Common myeloid progenitor, CD34-positive (primary cell): ENCODE measurements at regions not wholly inside any gene's neighbourhood (a gene's known extent, or its start where the extent isn't known, plus 50 kb on each side); places are given as distances from the start of the nearest gene placed in this dataset.

Experiments used
- CTCF ChIA-PET: fragments of 350-600 bp; sonication (Branson Sonifier 250); formaldehyde crosslinking; loops from one replicate; lab custom pipeline; 2021; ENCODE audit warnings: antibody characterized with exemption; lab: Charles Lee
- POLR2A ChIA-PET: fragments of 350-600 bp; sonication (Branson Sonifier 250); formaldehyde crosslinking; loops from one replicate; lab custom pipeline; 2021; ENCODE audit warnings: antibody characterized with exemption; lab: Charles Lee
- DNase-seq, 3 donors: peaks; one replicate each; pipeline versions ENCODE4 v3.0.0 to v3.0.0-alpha.2; 2013
- H3K27ac ChIP-seq, 2 experiments: 1 replicate in 1 of 2; 2 replicates in 1 of 2; pipeline ENCODE4 v1.7.0; 2013; ENCODE audit warnings: inconsistent platforms in 2 of 2, low read length in 2 of 2, mild to moderate bottlenecking in 2 of 2, low read depth in 1 of 2, moderate library complexity in 1 of 2; ENCODE audit not compliant: severe bottlenecking in 2 of 2, insufficient read depth in 1 of 2, poor library complexity in 1 of 2
- H3K27me3 ChIP-seq, 5 experiments: replicated peaks in 2 of 5; 1 replicate in 3 of 5; 2 replicates in 2 of 5; pipeline versions ENCODE4 v1.6.1 to v1.7.0; 2013; ENCODE audit warnings: low read length in 4 of 5, mild to moderate bottlenecking in 2 of 5, moderate library complexity in 2 of 5, inconsistent platforms in 1 of 5; ENCODE audit not compliant: insufficient read depth in 5 of 5, control insufficient read depth in 4 of 5
- H3K36me3 ChIP-seq, 4 experiments: 1 replicate in 2 of 4; 2 replicates in 2 of 4; pipeline versions ENCODE4 v1.6.1 to v1.7.0; 2013; ENCODE audit warnings: low read length in 3 of 4, control low read depth in 1 of 4, mild to moderate bottlenecking in 1 of 4; ENCODE audit not compliant: control insufficient read depth in 4 of 4, insufficient read depth in 4 of 4
- H3K4me1 ChIP-seq, 4 experiments: 1 replicate in 3 of 4; 2 replicates in 1 of 4; pipeline versions ENCODE4 v1.6.1 to v1.7.1; 2013; ENCODE audit warnings: low read length in 3 of 4, mild to moderate bottlenecking in 3 of 4, control low read depth in 1 of 4, inconsistent platforms in 1 of 4, moderate library complexity in 1 of 4; ENCODE audit not compliant: control insufficient read depth in 4 of 4, insufficient read depth in 4 of 4; ENCODE audit errors: control extremely low read depth in 1 of 4
- H3K4me3 ChIP-seq, 7 experiments: 1 replicate in 4 of 7; 2 replicates in 3 of 7; pipeline versions ENCODE4 v1.5.1 to v1.7.0; 2013; ENCODE audit warnings: mild to moderate bottlenecking in 7 of 7, low read length in 6 of 7, moderate library complexity in 6 of 7, inconsistent platforms in 2 of 7, low read depth in 2 of 7, control low read depth in 1 of 7; ENCODE audit not compliant: insufficient read depth in 4 of 7, control insufficient read depth in 1 of 7; ENCODE audit errors: extremely low read depth in 1 of 7
- H3K9me3 ChIP-seq, 5 experiments: 1 replicate in 4 of 5; 2 replicates in 1 of 5; pipeline versions ENCODE4 v1.6.1 to v1.7.1; 2013; ENCODE audit warnings: low read length in 4 of 5, mild to moderate bottlenecking in 2 of 5, inconsistent platforms in 1 of 5, low read depth in 1 of 5, moderate library complexity in 1 of 5; ENCODE audit not compliant: control insufficient read depth in 4 of 5, insufficient read depth in 2 of 5; ENCODE audit errors: control extremely low read depth in 1 of 5
- WGBS: methylation state at CpG from one replicate; pipeline ENCODE4 v1.1.5; 2013; ENCODE audit not compliant: insufficient coverage; 5-methylcytosine and 5-hydroxymethylcytosine counted together

DNA sequence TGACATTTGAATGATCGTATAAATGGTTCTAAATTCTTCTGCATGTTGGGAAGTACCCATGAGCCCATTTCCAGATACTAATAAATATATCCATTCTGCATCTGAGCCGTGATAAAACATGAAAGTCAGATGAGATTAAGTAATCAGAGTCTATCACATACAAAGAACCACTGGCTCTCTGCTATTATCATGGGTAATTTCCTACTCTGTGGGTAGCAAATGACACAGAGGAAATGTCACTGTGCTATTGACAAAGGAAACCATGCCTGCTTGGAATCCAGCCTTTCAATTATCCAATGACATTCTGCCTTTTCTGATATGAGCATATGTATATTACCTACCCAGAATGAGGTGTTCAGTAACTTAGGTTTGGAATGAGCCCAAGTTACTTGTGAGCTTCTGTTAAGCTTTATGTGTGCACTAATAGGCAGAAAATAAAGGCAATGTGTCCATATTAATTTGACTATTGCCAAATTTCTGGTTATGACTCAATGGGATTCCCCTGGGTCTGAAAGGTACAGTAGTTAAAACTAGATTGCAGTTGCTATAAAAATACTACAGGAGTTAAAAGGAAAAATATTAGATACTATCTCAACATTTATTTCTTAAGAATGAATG lies 238.7 kb upstream of the KCNIP4 start:
- no peaks in the 10 kb centered on the region for H3K9me3 ChIP-seq
- no peak for DNase-seq
- WGBS = no CpG with 5 or more reads among the region's 2 CpGs
- CTCF ChIA-PET = interaction anchor here (0.6 kb wide), 1 partner anchor 10 kb away, joined by 3 read pairs; no protein-coding TSS in a partner anchor
- no peak overlapping the region for H3K4me3 ChIP-seq
- POLR2A ChIA-PET = no interaction called here
- no peaks in the 10 kb centered on the region for H3K27me3 ChIP-seq
- H3K4me1 ChIP-seq = no peaks in the 10 kb centered on the region
- no peaks in the 10 kb centered on the region for H3K36me3 ChIP-seq
- no peak overlapping the region for H3K27ac ChIP-seq

DNA sequence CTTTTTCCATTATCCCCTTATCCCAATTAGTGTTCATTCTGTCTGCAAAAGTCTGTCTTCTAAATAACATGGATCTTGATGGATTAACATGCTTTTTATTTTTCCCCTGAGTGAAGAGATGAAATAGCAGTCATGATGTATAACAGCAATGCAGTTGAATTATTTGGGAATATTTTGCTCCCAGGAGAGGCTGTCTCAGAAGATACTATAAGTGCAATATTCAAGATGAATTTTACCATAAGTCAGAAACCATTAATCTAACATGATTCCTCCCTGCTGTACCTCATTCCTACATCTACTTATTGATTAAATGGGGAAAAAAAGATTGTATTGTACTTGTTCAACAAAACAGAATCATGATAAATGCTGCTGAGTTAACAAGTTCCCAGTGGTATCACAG lies 233.2 kb upstream of the KCNIP4 start:
- CTCF ChIA-PET = no interaction called here
- Histone ChIP-seq H3K9me3 (no peaks in the 10 kb centered on the region), H3K4me1 (no peaks in the 10 kb centered on the region), H3K27ac (no peak overlapping the region), H3K36me3 (no peaks in the 10 kb centered on the region), H3K4me3 (no peak overlapping the region), H3K27me3 (no peaks in the 10 kb centered on the region)
- no peak for DNase-seq
- POLR2A ChIA-PET = no interaction called here

DNA sequence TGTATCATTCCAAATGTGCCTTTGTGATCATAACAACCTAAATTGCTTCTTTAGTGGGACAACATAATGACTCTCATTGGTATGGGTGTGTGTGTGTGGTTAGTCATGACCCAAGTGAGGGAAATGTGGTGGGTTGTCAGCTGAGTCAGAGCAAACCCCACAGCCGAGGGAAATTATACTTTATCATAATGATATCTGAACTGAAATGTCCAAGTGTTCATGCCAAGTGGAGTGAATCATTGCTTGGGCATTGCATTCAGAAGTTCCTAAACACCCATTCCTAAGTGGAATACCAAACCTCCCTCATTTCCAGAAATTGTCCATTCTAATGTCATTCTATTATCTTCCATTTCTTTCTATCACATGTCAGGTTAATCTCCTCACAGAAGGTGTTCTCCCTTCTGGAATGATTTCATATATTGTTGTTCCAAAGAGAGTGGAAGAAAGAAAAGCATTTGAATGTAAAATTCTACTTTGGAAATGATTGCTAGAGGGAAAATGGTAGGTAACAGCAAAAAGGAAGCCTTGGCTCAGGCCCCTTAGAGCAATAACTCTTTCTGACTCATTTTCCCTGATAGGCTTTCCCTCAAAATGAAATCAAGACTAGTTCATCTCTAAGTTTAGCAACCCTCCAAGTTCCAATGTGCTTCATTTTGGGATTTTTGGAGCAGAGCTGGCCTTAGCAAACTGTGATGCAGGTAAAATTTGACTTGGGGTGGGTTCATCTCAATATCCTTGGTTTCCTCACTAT lies 230.7 kb upstream of the KCNIP4 start:
- Histone ChIP-seq H3K4me1 (no peaks in the 10 kb centered on the region), H3K9me3 (peaks cover 0 to 2% (median 0%) of the 10 kb centered on the region in 5 experiments), H3K27me3 (no peaks in the 10 kb centered on the region), H3K27ac (no peak overlapping the region), H3K4me3 (no peak overlapping the region), H3K36me3 (no peaks in the 10 kb centered on the region)
- POLR2A ChIA-PET = no interaction called here
- DNase-seq = no peak
- CTCF ChIA-PET = no interaction called here
- no CpG with 5 or more reads among the region's 1 CpG for WGBS

GRCh38 chr4:22174640-22175039 lies 226.1 kb upstream of the KCNIP4 start:
- Histone ChIP-seq H3K9me3 (peaks cover 0 to 2% (median 0%) of the 10 kb centered on the region in 5 experiments), H3K36me3 (no peaks in the 10 kb centered on the region), H3K27me3 (no peaks in the 10 kb centered on the region), H3K4me3 (no peak overlapping the region), H3K27ac (no peak overlapping the region), H3K4me1 (no peaks in the 10 kb centered on the region)
- WGBS = no CpG with 5 or more reads among the region's 1 CpG
- ChIA-PET POLR2A (no interaction called here), CTCF (no interaction called here)
- no peak for DNase-seq

DNA sequence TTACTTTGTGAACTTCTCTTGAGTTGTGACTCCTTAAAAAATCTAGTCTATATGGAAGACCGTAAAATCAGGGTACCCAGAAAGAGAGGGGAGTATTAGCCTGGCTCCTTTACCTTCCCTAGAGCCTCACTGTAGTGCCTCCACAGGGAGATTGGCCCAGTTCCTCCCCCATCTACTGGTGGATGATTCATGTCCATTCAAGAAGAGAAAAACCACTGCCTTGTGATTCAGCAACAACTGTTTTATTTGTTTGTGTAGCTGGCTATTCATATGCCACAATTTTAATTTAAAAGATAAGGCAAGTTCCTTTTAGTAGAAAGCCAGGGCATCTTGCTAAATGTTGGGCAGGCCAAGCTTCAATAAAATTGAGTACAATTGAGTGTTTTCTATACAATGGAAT lies 221.8 kb upstream of the KCNIP4 start:
- Histone ChIP-seq H3K4me1 (no peaks in the 10 kb centered on the region), H3K9me3 (no peaks in the 10 kb centered on the region), H3K27me3 (no peaks in the 10 kb centered on the region), H3K36me3 (no peaks in the 10 kb centered on the region), H3K4me3 (no peak overlapping the region), H3K27ac (no peak overlapping the region)
- WGBS = no CpG with 5 or more reads among the region's 1 CpG
- POLR2A ChIA-PET = no interaction called here
- CTCF ChIA-PET = no interaction called here
- no peak for DNase-seq

GRCh38 chr4:22167201-22167600 lies 218.6 kb upstream of the KCNIP4 start:
- Histone ChIP-seq H3K27ac (no peak overlapping the region), H3K9me3 (no peaks in the 10 kb centered on the region), H3K4me3 (no peak overlapping the region), H3K36me3 (no peaks in the 10 kb centered on the region), H3K4me1 (no peaks in the 10 kb centered on the region), H3K27me3 (no peaks in the 10 kb centered on the region)
- ChIA-PET CTCF (no interaction called here), POLR2A (no interaction called here)
- WGBS = no CpG with 5 or more reads among the region's 4 CpGs
- DNase-seq = no peak

GRCh38 chr4:22162454-22162853 lies 213.9 kb upstream of the KCNIP4 start:
- ChIA-PET POLR2A (no interaction called here), CTCF (no interaction called here)
- WGBS = 80% methylated on average over 2 of the region's 5 CpGs
- Histone ChIP-seq H3K27me3 (no peaks in the 10 kb centered on the region), H3K9me3 (peaks cover 0 to 7% (median 0%) of the 10 kb centered on the region in 5 experiments), H3K36me3 (no peaks in the 10 kb centered on the region), H3K4me1 (no peaks in the 10 kb centered on the region), H3K27ac (no peak overlapping the region), H3K4me3 (no peak overlapping the region)
- no peak for DNase-seq
